ENCODE measurements at regions not wholly inside any gene's neighbourhood (a gene's known extent, or its start where the extent isn't known, plus 50 kb on each side); places are given as distances from the start of the nearest gene placed in this dataset.
"Not testable (repeated sequence)": the region's sequence is repeated elsewhere in the genome, so short reads cannot be mapped to it uniquely, and the experiment has no call there.

DNA sequence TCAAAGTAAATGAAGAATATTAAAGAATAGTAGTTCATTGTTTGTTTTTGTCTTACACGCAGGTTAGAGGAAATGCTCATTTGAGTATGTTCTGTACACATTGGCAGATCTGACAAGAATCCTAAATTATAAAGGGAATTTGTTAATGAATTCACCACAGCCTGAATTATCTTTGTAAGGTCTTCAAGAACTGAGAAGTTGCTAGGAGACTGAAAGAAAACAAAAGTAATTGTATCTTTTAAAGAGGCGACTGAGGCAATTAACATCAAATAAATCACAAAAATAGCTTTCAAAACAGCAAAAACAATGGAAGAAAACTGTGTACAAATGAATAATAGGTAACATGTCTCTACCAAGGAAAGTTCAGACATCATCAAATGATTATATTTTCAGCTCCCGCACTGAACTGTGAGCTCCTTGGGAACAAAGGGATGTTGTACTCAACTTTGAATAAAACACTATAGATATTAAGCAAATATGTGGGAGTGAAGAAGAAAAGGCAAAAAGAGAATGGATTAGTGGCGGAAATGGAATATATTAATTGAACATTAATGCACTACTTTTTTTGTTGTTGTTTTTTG, 51.7 kb upstream of the ATIC start:
- intact Hi-C loops (cut with micrococcal nuclease): loop anchor here (10.0 kb wide), 1 partner anchor 675 kb away; no protein-coding TSS in a partner anchor

DNA sequence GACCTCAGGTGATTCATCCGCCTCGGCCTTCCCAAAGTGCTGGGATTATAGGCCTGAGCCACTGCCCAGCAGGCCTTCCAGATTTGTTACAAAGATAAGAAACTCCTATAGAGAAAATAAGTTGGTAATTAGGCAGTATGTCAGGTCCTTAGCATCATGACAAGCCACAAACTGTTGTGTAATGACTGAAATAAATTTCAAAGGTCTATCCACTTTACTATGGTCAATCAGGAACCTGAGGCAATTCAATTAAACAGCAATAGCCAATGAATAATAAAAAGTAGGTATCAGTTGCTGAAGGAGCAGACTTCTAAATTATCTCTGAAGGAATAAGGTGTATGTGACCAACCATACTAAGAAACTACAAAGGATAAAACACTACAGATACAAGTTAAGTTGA, 62.4 kb upstream of the ATIC start:
- intact Hi-C loops (cut with micrococcal nuclease): no loop called here

DNA sequence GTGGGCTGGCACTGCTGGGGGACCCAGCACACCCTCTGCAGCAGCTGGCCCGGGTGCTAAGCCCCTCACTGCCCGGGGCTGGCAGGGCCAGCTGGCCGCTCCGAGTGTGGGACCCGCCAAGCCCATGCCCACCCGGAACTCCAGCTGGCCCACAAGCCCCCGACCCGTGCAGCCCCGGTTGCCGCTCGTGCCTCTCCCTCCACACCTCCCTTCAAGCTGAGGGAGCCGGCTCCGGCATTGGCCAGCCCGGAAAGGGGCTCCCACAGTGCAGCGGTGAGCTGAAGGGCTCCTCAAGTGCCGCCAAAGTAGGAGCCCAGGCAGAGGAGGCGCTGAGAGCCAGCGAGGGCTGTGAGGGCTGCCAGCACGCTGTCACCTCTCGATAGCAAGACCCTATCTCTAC, 65.9 kb upstream of the ATIC start:
- intact Hi-C loops (cut with micrococcal nuclease): not testable (repeated sequence)

DNA sequence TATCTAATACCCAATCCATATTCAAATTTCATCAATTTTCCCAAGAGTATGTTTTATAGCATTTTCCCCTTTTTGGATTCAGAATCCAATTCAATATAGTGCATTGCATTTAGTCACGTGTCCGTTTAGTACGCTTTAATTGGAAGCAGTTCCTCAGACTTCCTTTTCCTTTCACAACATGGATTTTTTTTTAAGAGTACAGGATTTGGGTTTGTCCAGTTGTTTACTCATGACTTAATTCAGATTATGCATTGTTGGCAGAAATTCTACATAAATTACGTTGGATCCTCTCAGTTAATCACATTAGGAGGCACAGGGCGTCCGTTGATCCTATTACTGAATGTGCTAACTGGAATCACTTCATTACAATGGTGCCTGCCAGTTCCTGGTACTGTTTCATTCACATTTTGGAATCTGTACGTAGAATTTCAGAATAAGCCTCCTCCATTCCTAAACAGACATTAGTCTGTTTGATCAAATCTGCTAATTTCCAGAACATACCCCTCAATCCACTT, 70.0 kb upstream of the ATIC start:
- intact Hi-C loops (cut with micrococcal nuclease): no loop called here

DNA sequence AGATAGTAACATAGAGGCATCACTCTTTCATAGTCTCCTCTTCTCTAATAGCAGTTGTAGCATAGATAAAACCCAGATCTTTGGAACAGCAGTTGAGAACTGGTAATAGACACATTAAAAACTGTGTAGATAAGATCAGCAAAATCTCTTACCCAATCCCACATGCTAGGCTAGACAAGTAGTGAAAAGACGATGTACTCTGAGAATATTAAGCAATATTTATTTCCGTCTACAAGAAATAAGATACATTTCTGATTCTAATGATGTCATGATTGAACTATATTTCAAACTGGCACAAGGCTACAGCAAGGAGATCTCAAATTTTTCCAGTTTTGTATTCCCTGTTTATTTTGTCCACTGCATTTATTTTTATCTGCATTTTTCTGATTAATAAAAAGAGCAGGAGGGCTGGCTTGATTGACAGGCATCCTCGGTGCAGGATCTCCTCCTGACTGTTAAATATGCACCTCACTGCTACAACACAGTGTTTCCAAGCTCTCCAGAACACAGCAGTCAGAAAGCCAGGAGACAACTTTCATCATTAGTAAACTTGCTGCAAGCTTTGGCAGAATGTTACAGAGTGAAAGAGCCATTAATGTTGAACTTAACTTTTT, 73.3 kb upstream of the ATIC start:
- intact Hi-C loops (cut with micrococcal nuclease): no loop called here

DNA sequence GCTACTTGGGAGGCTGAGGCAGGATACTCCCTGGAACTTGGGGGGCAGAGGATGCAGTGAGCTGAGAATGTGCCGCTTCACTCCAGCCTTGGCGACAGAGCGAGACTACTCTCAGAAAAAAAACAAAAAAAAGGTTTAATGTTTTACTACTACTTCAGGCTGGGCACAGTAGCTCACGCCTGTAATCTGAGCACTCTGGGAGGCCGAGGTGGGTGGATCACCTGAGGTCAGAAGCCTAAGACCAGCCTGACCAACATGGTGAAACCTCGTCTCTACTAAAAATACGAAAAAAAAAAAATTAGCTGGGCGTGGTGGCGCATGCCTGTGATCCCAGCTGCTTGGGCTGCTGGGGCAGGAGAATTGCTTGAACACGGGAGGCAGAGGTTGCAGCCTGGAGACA, 75.7 kb upstream of the ATIC start:
- intact Hi-C loops (cut with micrococcal nuclease): no loop called here

DNA sequence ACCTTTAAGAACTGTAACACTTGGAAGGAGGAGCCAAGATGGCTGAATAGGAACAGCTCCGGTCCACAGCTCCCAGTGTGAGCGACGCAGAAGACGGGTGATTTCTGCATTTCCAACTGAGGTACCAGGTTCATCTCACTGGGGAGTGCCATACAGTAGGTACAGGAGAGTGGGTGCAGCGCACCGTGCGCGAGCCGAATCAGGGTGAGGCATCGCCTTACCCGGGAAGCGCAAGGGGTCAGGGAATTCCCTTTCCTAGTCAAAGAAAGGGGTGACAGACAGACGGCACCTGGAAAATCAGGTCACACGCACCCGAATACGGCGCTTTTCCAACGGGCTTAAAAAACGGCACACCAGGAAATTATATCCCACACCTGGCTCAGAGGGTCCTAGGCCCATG, 81.8 kb upstream of the ABCA12 start:
- intact Hi-C loops (cut with micrococcal nuclease): not testable (repeated sequence)

DNA sequence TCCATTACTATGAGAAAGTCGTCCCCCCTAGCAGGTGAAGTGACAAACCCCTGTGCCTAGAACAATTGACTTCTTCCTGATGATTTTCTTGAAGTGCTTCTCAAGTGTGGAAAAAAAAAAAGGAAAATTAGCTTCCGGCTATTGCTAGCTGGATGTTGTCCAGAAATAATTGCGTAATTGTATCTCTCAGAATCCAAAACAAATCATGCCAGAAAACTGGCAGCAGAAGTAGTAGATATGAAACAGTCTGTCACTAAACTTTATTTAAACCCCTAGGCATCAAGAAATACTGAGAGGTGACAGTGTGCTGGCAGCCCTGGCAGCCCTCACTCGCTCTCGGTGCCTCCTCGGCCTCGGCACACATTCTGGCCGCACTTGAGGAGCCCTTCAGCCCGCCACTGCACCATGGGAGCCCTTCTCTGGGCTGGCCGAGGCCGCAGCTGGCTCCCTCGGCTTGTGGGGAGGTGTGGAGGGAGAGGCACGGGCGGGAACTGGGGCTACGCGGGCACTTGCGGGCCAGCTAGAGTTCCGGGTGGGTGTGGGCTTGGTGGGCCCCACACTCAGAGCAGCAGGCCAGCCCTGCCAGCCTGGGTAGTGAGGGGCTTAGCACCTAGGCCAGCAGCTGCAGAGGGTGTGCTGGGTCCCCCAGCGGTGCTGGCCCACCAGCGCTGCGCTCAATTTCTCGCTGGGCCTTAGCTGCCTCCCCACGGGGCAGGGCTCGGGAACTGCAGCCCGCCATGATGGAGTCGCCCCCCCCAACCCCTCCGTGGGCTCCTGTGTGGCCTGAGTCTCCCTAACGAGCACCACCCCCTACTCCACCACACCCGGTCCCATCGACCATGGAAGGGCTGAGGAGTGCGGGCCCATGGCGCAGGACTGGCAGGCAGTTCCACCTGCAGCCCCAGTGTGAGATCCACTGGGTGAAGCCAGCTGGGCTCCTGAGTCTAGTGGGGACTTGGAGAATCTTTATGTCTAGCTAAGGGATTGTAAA, 80.5 kb upstream of the ABCA12 start:
- intact Hi-C loops (cut with micrococcal nuclease): no loop called here

DNA sequence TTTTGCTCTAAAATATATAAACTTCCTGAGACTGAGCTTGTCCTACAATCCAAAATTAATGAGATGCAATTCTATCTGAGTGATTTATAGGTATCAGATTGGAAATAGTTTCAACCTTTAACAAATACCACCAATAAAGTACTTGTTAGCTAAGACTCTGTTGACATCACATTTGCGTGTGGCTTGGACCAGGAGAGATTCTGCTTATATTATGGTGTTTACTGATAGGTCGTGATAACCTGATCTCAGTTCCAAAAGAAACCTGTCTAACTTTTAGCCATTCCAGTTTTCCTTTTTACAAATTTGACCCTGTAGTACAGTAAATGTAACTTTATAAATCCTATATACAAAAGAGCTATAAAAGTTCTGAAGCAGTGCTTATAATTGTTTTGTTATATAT, 78.4 kb upstream of the ABCA12 start:
- intact Hi-C loops (cut with micrococcal nuclease): no loop called here

DNA sequence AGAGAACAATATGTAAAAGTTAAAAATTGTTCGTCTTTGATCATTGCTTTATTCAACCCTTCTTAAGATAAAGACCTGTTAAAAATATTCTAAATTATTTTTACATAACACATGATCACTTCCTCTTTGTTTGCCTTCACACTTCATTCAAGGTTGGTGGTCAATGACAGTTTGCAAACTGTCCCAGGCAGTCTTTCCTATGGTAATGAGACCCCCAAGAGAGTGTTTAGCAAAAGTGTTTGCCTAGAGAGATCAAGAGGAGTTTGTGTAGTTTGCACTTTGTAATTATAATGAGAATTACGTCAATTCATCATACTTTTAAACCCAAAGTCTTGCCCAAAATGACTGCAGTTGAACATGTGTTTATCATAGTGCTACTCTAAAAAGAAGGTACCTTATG, 77.2 kb upstream of the ABCA12 start:
- intact Hi-C loops (cut with micrococcal nuclease): no loop called here

DNA sequence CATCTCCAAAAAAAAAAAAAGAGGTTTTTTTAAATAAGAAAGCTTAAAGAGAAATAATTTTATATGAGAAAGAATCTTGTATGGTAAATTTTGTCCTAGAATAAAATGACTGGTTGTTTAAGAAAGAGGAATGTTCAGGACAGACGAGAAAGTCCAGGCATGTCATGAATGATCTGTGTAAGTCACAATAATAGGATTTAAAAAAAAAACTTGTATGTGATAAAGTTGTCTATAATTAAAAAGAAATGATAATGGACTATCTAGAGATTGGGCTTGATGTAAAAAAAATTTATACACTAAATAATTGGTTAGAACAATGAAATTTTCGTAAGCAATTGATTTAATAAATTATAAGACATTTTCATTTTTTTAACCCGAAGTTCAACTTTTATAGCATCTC, 71.7 kb upstream of the ABCA12 start:
- intact Hi-C loops (cut with micrococcal nuclease): no loop called here

DNA sequence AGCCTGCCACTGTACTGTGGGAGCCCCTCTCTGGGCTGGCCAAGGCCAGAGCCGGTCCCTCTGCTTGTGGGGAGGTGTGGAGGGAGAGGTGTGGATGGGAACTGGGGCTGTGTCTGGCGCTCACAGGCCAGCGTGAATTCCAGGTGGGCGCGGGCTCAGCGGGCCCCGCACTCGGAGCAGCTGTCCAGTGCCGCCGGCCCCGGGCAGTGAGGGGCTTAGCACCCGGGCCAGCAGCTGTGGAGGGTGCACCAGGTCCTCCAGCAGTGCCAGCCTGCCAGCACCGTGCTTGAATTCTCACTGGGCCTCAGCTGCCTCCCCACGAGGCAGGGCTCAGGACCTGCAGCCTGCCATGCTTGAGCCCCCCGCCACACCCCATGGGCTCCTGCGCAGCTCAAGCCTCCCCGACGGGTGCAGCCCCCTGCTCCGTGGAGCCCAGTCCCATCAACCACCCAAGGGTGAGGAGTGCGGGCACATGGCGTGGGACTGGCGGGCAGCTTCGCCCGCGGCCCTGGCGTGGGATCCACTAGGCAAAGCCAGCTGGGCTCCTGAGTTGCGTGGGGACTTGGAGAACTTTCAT, 69.5 kb upstream of the ABCA12 start:
- intact Hi-C loops (cut with micrococcal nuclease): no loop called here

DNA sequence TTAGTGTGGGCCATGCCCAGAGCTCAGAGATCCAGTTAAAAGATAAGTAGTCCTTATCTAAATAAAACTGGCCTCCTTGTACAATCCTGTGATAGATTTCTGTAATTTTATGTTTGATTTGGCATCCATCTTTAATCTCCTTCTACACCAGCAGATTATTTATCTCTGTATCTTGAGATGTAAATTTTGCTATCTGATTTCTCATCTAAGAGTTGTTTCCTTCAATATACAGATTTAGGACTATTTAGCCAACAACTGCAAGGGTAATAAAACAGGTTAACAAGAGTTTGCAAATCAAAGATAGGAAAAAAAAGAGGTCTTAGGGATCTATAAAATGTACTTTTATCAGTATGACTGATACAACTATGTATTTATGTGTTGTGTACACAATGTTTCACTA, 68.6 kb upstream of the ABCA12 start:
- intact Hi-C loops (cut with micrococcal nuclease): no loop called here

DNA sequence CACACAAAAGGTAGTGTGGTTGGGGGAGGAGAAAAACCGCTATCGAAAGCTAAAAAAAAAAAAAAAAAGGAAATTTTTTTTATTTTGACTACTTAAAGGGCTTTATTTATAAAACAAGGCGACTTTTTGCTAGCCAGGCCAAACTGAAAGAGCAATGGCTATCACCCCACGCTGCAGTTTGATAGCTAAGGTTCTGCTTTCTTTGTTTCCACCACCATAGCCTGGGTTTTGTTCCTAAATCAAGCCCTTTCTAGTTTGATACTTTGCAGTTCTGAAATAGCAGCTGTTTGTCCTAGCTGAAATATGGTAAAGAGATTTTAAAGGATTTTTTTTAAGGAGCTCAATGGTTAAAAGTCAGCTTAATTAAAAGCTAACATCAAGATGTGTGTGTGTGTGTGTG, 67.4 kb upstream of the ABCA12 start:
- intact Hi-C loops (cut with micrococcal nuclease): no loop called here

DNA sequence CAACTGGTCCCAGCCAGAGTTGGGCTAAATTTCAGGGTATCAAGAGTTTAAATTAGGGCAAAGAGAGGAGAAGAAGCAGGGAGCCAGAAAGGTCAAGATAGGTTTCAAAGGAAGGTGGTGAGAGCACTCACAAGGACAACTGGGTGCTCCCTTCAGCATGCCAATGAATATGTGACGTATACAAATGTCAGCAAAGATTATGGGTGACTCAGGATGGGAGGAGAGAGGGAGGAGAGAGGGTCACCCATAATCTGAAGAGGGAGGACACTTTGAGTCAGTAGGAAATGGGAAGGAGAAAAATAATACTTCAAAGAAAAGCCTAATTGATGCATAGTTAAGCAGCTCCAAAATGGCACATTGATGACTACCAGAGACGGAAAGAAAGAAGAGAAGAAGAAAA, 53.1 kb upstream of the ABCA12 start:
- intact Hi-C loops (cut with micrococcal nuclease): no loop called here

DNA sequence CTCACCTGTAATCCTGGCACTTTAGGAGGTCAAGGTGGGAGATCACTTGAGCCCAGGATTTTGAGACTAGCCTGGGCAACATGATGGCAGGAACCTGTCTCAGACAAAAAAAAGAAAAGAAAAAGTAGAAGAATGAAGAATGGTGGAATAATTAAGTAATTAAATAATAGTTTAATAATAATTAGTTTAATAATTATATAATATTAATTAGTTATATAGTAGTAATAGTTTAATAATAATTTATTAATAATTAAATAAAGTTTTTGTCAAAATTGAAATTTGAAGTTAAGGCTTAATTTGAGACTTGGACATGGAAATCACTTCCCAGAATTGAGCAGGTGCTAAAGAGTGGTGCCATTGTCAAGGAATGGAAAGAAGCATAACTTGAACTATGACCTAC, 52.2 kb upstream of the ABCA12 start:
- intact Hi-C loops (cut with micrococcal nuclease): no loop called here

DNA sequence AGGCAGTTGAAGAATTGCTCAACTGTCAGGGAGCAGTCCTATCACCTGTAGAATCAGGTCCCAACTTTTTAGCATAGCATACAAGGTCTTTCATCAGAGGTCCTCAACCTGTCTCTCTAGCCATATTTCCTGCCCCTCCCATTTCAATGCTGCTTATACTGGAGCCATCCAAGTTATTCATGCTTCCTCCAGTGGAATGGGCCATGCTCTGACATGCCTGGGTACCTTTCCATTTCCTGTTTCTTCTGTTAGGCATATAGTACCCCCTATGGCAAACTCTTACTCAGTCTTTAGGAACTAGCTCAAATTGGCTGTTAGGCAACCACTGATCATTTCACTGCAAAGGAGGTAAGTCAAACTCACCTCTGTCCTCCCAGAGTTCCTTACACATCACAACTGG, 51.0 kb upstream of the ABCA12 start:
- intact Hi-C loops (cut with micrococcal nuclease): no loop called here
